ENCODE measurements at regions not wholly inside any gene's neighbourhood (a gene's known extent, or its start where the extent isn't known, plus 50 kb on each side); places are given as distances from the start of the nearest gene placed in this dataset.
"Not testable (repeated sequence)": the region's sequence is repeated elsewhere in the genome, so short reads cannot be mapped to it uniquely, and the experiment has no call there.

GRCh38 chr12:105887131-105887530 lies 251.6 kb downstream of the NUAK1 start:
- Histone ChIP-seq H3K9me3 (ENCODE audit: control insufficient read depth, insufficient read depth, low read depth, low read length) (no peaks in the 10 kb centered on the region), H3K79me2 (ENCODE audit: control insufficient read depth, insufficient read depth, low read length) (no peaks in the 10 kb centered on the region), H3K4me3 (replicated peaks in 1 of 4; ENCODE audit: control extremely low read depth in 1 of 4, insufficient read depth in 1 of 4, low read depth in 3 of 4, low read length in 4 of 4) (no peak overlapping the region), H3K4me1 (ENCODE audit: control insufficient read depth, extremely low read depth, insufficient read depth, low read length) (no peaks in the 10 kb centered on the region), H4K20me1 (ENCODE audit: control insufficient read depth, extremely low read depth, insufficient read depth, low read length) (no peaks in the 10 kb centered on the region), H3K9ac (ENCODE audit: insufficient read depth, low read length) (no peak overlapping the region), H3K36me3 (ENCODE audit: control insufficient read depth, insufficient read depth, low read length) (no peaks in the 10 kb centered on the region), H3K27ac (ENCODE audit: insufficient read depth, low read length) (no peak overlapping the region), H3K27me3 (ENCODE audit: control insufficient read depth, insufficient read depth, low read length) (no peaks in the 10 kb centered on the region), H3K4me2 (ENCODE audit: extremely low read depth, insufficient read depth, low read length) (no peak overlapping the region), H2AFZ (ENCODE audit: low read length) (no peak overlapping the region)
- TF ChIP-seq CTCF (conservative IDR thresholded peaks at IDR 0.05 in 1 of 2, IDR thresholded peaks at IDR 0.05 in 1 of 2; ENCODE audit: low read depth in 1 of 2, low read length in 2 of 2) (no peak), EZH2 (IDR thresholded peaks at IDR 0.05; ENCODE audit: low read length, missing control alignments) (no peak)
- DNase-seq (ENCODE audit: low read depth in 2 of 2), result no peak

DNA sequence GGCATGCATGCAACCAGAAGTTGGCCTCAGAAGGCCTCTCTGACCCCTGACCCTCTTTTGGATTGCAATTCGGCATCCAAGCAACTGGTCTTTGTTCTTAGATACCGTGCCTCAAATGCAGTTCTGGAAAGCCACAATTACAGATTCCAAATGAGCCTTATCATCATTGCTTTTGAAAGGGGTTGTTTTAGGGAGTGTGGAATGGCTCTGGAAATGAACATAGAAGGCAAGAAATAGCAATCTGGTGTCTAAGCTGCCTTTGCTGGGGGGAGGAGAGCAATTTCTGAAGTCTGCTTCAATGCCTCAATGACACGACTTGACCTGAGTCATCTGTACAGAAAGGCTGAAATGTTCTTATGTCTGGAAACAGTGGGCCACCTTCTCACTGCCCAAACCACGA lies 250.1 kb downstream of the NUAK1 start:
- Histone ChIP-seq H3K9me3 (ENCODE audit: control insufficient read depth, insufficient read depth, low read depth, low read length) (no peaks in the 10 kb centered on the region), H3K4me1 (ENCODE audit: control insufficient read depth, extremely low read depth, insufficient read depth, low read length) (no peaks in the 10 kb centered on the region), H3K27me3 (ENCODE audit: control insufficient read depth, insufficient read depth, low read length) (no peaks in the 10 kb centered on the region), H2AFZ (ENCODE audit: low read length) (no peak overlapping the region), H3K4me2 (ENCODE audit: extremely low read depth, insufficient read depth, low read length) (no peak overlapping the region), H3K36me3 (ENCODE audit: control insufficient read depth, insufficient read depth, low read length) (no peaks in the 10 kb centered on the region), H3K4me3 (replicated peaks in 1 of 4; ENCODE audit: control extremely low read depth in 1 of 4, insufficient read depth in 1 of 4, low read depth in 3 of 4, low read length in 4 of 4) (no peak overlapping the region), H3K9ac (ENCODE audit: insufficient read depth, low read length) (no peak overlapping the region), H3K27ac (ENCODE audit: insufficient read depth, low read length) (no peak overlapping the region), H4K20me1 (ENCODE audit: control insufficient read depth, extremely low read depth, insufficient read depth, low read length) (no peaks in the 10 kb centered on the region), H3K79me2 (ENCODE audit: control insufficient read depth, insufficient read depth, low read length) (no peaks in the 10 kb centered on the region)
- peak in 1 of 2 donors; percentile 95 for DNase-seq (ENCODE audit: low read depth in 2 of 2)
- TF ChIP-seq CTCF (conservative IDR thresholded peaks at IDR 0.05 in 1 of 2, IDR thresholded peaks at IDR 0.05 in 1 of 2; ENCODE audit: low read depth in 1 of 2, low read length in 2 of 2), result no peak
- TF ChIP-seq EZH2 (IDR thresholded peaks at IDR 0.05; ENCODE audit: low read length, missing control alignments), result no peak

DNA sequence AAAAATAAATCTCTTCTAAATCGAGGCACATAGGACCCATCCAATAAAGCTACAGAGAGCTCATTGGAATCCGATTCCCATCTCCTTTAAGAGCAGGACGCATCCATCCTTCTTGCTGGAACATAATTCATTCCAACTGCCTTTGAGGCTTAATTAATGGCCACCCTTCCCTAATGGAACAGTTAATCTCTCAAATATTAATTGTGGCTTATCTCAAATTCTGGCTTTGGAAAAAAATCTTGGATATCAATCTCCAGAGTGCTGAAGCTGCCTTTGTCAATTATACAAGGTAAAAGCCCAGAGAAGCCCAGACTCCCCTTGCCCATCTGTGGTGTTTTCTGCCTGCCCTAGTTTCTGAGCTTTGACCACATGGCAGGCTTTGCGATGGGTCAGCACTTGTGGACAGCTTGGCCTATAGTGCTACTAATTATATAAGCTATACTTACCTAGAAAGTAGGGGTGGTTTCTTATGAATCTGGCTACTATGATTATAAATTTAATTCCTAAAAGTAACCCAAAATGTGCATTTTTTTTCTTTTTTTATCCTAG lies 246.3 kb downstream of the NUAK1 start:
- Histone ChIP-seq H4K20me1 (ENCODE audit: control insufficient read depth, extremely low read depth, insufficient read depth, low read length) (no peaks in the 10 kb centered on the region), H2AFZ (ENCODE audit: low read length) (no peak overlapping the region), H3K27me3 (ENCODE audit: control insufficient read depth, insufficient read depth, low read length) (no peaks in the 10 kb centered on the region), H3K4me2 (ENCODE audit: extremely low read depth, insufficient read depth, low read length) (no peak overlapping the region), H3K4me1 (ENCODE audit: control insufficient read depth, extremely low read depth, insufficient read depth, low read length) (no peaks in the 10 kb centered on the region), H3K4me3 (replicated peaks in 1 of 4; ENCODE audit: control extremely low read depth in 1 of 4, insufficient read depth in 1 of 4, low read depth in 3 of 4, low read length in 4 of 4) (no peak overlapping the region), H3K9me3 (ENCODE audit: control insufficient read depth, insufficient read depth, low read depth, low read length) (no peaks in the 10 kb centered on the region), H3K36me3 (ENCODE audit: control insufficient read depth, insufficient read depth, low read length) (no peaks in the 10 kb centered on the region), H3K27ac (ENCODE audit: insufficient read depth, low read length) (no peak overlapping the region), H3K9ac (ENCODE audit: insufficient read depth, low read length) (no peak overlapping the region), H3K79me2 (ENCODE audit: control insufficient read depth, insufficient read depth, low read length) (no peaks in the 10 kb centered on the region)
- DNase-seq (ENCODE audit: low read depth in 2 of 2), result peak in 1 of 2 donors; percentile 4
- no peak for TF ChIP-seq EZH2 (IDR thresholded peaks at IDR 0.05; ENCODE audit: low read length, missing control alignments)
- no peak for TF ChIP-seq CTCF (conservative IDR thresholded peaks at IDR 0.05 in 1 of 2, IDR thresholded peaks at IDR 0.05 in 1 of 2; ENCODE audit: low read depth in 1 of 2, low read length in 2 of 2)

- H3K4me1 ChIP-seq (ENCODE audit: control insufficient read depth, extremely low read depth, insufficient read depth, low read length); H3K4me3 ChIP-seq (replicated peaks in 1 of 4; ENCODE audit: control extremely low read depth in 1 of 4, insufficient read depth in 1 of 4, low read depth in 3 of 4, low read length in 4 of 4); H3K9me3 ChIP-seq (ENCODE audit: control insufficient read depth, insufficient read depth, low read depth, low read length); DNase-seq (ENCODE audit: low read depth in 2 of 2); H2AFZ ChIP-seq (ENCODE audit: low read length); H3K27ac ChIP-seq (ENCODE audit: insufficient read depth, low read length); H3K27me3 ChIP-seq (ENCODE audit: control insufficient read depth, insufficient read depth, low read length); H3K4me2 ChIP-seq (ENCODE audit: extremely low read depth, insufficient read depth, low read length); H3K79me2 ChIP-seq (ENCODE audit: control insufficient read depth, insufficient read depth, low read length); H3K9ac ChIP-seq (ENCODE audit: insufficient read depth, low read length); H4K20me1 ChIP-seq (ENCODE audit: control insufficient read depth, extremely low read depth, insufficient read depth, low read length); H3K36me3 ChIP-seq (ENCODE audit: control insufficient read depth, insufficient read depth, low read length): not testable (repeated sequence)
These were observed 243.4 kb downstream of the NUAK1 start for GRCh38 chr12:105895197-105895832.

Data from fibroblast of lung (primary cell).